K562 (cell line): ENCODE measurements at regions not wholly inside any gene's neighbourhood (a gene's known extent, or its start where the extent isn't known, plus 50 kb on each side); places are given as distances from the start of the nearest gene placed in this dataset.

ENCODE experiments used
- ATAC-seq: fragments of 200-7000 bp; cut with Tn5 transposase; 3 replicates; pipeline ENCODE4 v1.9.1; 2020; ENCODE audit warnings: moderate library complexity
- BruUV-seq: library from RNA; stranded (reverse); fragments of 400-500 nt; replicated peaks from 2 replicates; lab custom pipeline; 2021; lab: Mats Ljungman, UMichigan
- CTCF ChIA-PET: fragments of 300-600 bp; formaldehyde crosslinking; extraction: SDS; loops from one replicate; lab custom pipeline; 2021; ENCODE audit warnings: low intra/inter-chr PET ratio; lab: Yijun Ruan, JAX
- POLR2A ChIA-PET: fragments of 300-600, 350-650 bp; sonication (Branson Sonifier 250); formaldehyde crosslinking; extraction: SDS; loops from one replicate; lab custom pipeline; 2021; ENCODE audit warnings: antibody characterized with exemption, inconsistent platforms; lab: Yijun Ruan, JAX
- DNase-seq, 4 experiments: peaks; one replicate each; pipeline versions ENCODE4 v3.0.0 to v3.0.0-alpha.2; 2011 to 2018; ENCODE audit warnings: low spot score in 3 of 4, mixed read lengths in 3 of 4; ENCODE audit errors: extremely low read depth in 1 of 4
- FAIRE-seq: peaks from 2 replicates; lab custom pipeline; 2011; peaks lifted over from hg19 to GRCh38; lab: Jason Lieb, UNC
- H2AFZ ChIP-seq: 2 replicates; pipeline ENCODE4 v1.6.0; 2011; ENCODE audit warnings: low read depth, low read length, control low read depth, inconsistent platforms
- H3K27ac ChIP-seq: fragments of 200-600 bp; 3 replicates; pipeline ENCODE4 v1.8.0; 2011; ENCODE audit warnings: low read depth, mild to moderate bottlenecking, control low read depth, inconsistent platforms, low read length, moderate library complexity, mixed read lengths; ENCODE audit errors: extremely low read depth
- H3K27me3 ChIP-seq, 2 experiments: fragments of 300-600 bp in 1 of 2; 2 replicates in 1 of 2; 3 replicates in 1 of 2; pipeline versions ENCODE4 v1.6.0 to v1.8.0; 2011; ENCODE audit warnings: inconsistent platforms in 2 of 2, low read length in 2 of 2, mild to moderate bottlenecking in 1 of 2, mixed read lengths in 1 of 2, moderate library complexity in 1 of 2; ENCODE audit not compliant: control insufficient read depth in 2 of 2, insufficient read depth in 2 of 2
- H3K36me3 ChIP-seq: fragments of 300-600 bp; 3 replicates; pipeline ENCODE4 v1.8.0; 2011; ENCODE audit warnings: mild to moderate bottlenecking, low read length, inconsistent platforms; ENCODE audit not compliant: control insufficient read depth, insufficient read depth
- H3K4me1 ChIP-seq, 2 experiments: fragments of 200-600 bp in 1 of 2; replicated peaks in 1 of 2; 2 replicates in 1 of 2; 3 replicates in 1 of 2; pipeline versions ENCODE4 v1.5.1 to v1.8.0; 2011; ENCODE audit warnings: inconsistent platforms in 2 of 2, low read length in 2 of 2, mild to moderate bottlenecking in 1 of 2, mixed read lengths in 1 of 2, moderate library complexity in 1 of 2; ENCODE audit not compliant: control insufficient read depth in 2 of 2, insufficient read depth in 2 of 2
- H3K4me2 ChIP-seq: 2 replicates; pipeline ENCODE4 v1.6.1; 2011; ENCODE audit warnings: low read length, control low read depth, inconsistent platforms, mixed read lengths; ENCODE audit not compliant: insufficient read depth
- H3K4me3 ChIP-seq: fragments of 200-600 bp; sonication (generic), shearing (Covaris generic); 2 replicates; pipeline ENCODE4 v1.5.1; 2016; ENCODE audit warnings: control low read depth, inconsistent platforms
- H3K79me2 ChIP-seq: fragments of 200-600 bp; 3 replicates; pipeline ENCODE4 v1.8.0; 2011; ENCODE audit warnings: low read length, inconsistent platforms; ENCODE audit not compliant: control insufficient read depth, insufficient read depth
- H3K9ac ChIP-seq, 2 experiments: 2 replicates each; pipeline versions ENCODE4 v1.6.0 to v1.6.1; 2011; ENCODE audit warnings: low read depth in 2 of 2, low read length in 2 of 2, control low read depth in 1 of 2, inconsistent platforms in 1 of 2, mild to moderate bottlenecking in 1 of 2, mixed read lengths in 1 of 2; ENCODE audit not compliant: insufficient read depth in 1 of 2
- H3K9me1 ChIP-seq: one replicate; pipeline ENCODE4 v1.6.0; 2011; ENCODE audit warnings: inconsistent platforms, mild to moderate bottlenecking, low read length, moderate library complexity; ENCODE audit not compliant: control insufficient read depth, insufficient read depth
- H3K9me3 ChIP-seq: replicated peaks from 2 replicates; pipeline ENCODE4 v1.5.1; 2011; ENCODE audit warnings: low read depth, low read length, inconsistent platforms; ENCODE audit not compliant: control insufficient read depth, insufficient read depth
- H4K20me1 ChIP-seq: replicated peaks from 2 replicates; pipeline ENCODE4 v1.6.1; 2011; ENCODE audit warnings: low read length, inconsistent platforms, mixed read lengths; ENCODE audit not compliant: control insufficient read depth, insufficient read depth
- PHF21A ChIP-seq: fragments of 450-650 bp; IDR thresholded peaks from 2 replicates; pipeline ENCODE4 v1.6.1; 2017; ENCODE audit warnings: low read depth, borderline replicate concordance
- POLR2G ChIP-seq: fragments of 200-400 bp; formaldehyde crosslinking; IDR thresholded peaks from 2 replicates; pipeline ENCODE4 v1.6.1; 2017; ENCODE audit warnings: low read depth, mild to moderate bottlenecking, antibody characterized with exemption, low read length, moderate library complexity
- PURB ChIP-seq: sonication (generic); formaldehyde crosslinking; IDR thresholded peaks from 2 replicates; pipeline ENCODE4 v1.9.0; 2021; ENCODE audit warnings: low read depth, mild to moderate bottlenecking, missing genetic modification reagents
- RBM15 ChIP-seq: fragments of 200-400 bp; formaldehyde crosslinking; IDR thresholded peaks from 2 replicates; pipeline ENCODE4 v1.6.1; 2018; ENCODE audit warnings: mild to moderate bottlenecking, low read length, moderate library complexity; ENCODE audit not compliant: insufficient read depth
- RBM22 ChIP-seq: fragments of 200-400 bp; formaldehyde crosslinking; IDR thresholded peaks from 2 replicates; pipeline ENCODE4 v1.6.1; 2018; ENCODE audit warnings: low read length, low read depth; ENCODE audit not compliant: poor library complexity, severe bottlenecking
- WGBS: fragments of 100-300 bp; shearing (Covaris generic); methylation state at CpG from one replicate; pipeline ENCODE4 v1.1.6; 2016; ENCODE audit warnings: low coverage, mixed read lengths; ENCODE audit not compliant: insufficient coverage; ENCODE audit errors: missing lambda C conversion rate; 5-methylcytosine and 5-hydroxymethylcytosine counted together
- in situ Hi-C: fragments of 300-500 bp; cut with MboI; formaldehyde crosslinking; loops from 4 replicates; pipeline ENCODE4 v1.15.0; 2018; ENCODE audit warnings: inconsistent platforms, mixed read lengths
- intact Hi-C: fragments of 100-400 bp; cut with micrococcal nuclease; formaldehyde crosslinking; loops from 2 replicates; pipeline ENCODE4 v1.14.2; 2022

DNA sequence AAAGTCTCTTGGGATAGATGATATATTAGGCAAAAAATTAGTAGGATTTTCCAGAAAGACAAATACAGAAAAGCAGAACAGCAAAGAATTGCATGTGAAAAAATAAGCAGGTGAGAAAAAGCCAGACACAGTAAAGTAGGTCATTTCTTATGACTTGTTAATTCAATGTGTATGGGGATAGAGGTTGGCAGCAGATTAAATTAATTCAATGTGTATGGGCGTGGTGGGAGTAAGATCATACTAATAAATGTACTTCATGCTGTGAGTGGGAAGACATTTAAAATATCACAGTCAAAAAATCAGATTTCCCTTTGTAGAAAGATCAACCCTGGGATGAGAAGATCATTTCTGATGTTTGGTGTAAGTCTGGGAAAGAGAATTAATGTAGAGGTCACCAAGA is 1146.4 kb upstream of the INTU start (continued):
- TF ChIP-seq PURB (CRISPR knock-in tag) = no peak

- no peak overlapping the region for H3K4me2 ChIP-seq
- H4K20me1 ChIP-seq = no peaks in the 10 kb centered on the region
- POLR2A ChIA-PET = no interaction called here
- WGBS = 82% methylated on average over 11 of the region's 33 CpGs
- no peak overlapping the region for H3K4me3 ChIP-seq
- H3K27me3 ChIP-seq = no peaks in the 10 kb centered on the region; a peak in 1 of 5 replicates
- peaks cover 44% of the 10 kb centered on the region for H3K79me2 ChIP-seq
- peaks cover 5 to 6% of the 10 kb centered on the region in 2 experiments; a peak in 4 of 5 replicates for H3K4me1 ChIP-seq
- H3K9me1 ChIP-seq = no peaks in the 10 kb centered on the region
- ATAC-seq (no peak), DNase-seq (no peak), FAIRE-seq (no peak)
- in situ Hi-C loops (no loop called here), intact Hi-C loops (no loop called here)
- CTCF ChIA-PET = no interaction called here
- BruUV-seq = no TSS peak
- H3K9me3 ChIP-seq = 0 out of 2 replicates have a peak, but pooled peaks cover 2% of the 10 kb centered on the region
- no peak overlapping the region for H2AFZ ChIP-seq
- peaks cover 20% of the 10 kb centered on the region for H3K36me3 ChIP-seq
- no peak overlapping the region for H3K27ac ChIP-seq
- H3K9ac ChIP-seq = no peak overlapping the region; a peak in 1 of 4 replicates
- no peak for TF ChIP-seq RBM15
- TF ChIP-seq PHF21A = no peak
- peak; percentile 92 for TF ChIP-seq RBM22
- TF ChIP-seq POLR2G = peak; percentile 53
Observed at GRCh38 chr4:126489826-126490463, 1142.8 kb upstream of the INTU start.
